ENCODE measurements at regions not wholly inside any gene's neighbourhood (a gene's known extent, or its start where the extent isn't known, plus 50 kb on each side); places are given as distances from the start of the nearest gene placed in this dataset.
"Not testable (repeated sequence)": the region's sequence is repeated elsewhere in the genome, so short reads cannot be mapped to it uniquely, and the experiment has no call there.

DNA sequence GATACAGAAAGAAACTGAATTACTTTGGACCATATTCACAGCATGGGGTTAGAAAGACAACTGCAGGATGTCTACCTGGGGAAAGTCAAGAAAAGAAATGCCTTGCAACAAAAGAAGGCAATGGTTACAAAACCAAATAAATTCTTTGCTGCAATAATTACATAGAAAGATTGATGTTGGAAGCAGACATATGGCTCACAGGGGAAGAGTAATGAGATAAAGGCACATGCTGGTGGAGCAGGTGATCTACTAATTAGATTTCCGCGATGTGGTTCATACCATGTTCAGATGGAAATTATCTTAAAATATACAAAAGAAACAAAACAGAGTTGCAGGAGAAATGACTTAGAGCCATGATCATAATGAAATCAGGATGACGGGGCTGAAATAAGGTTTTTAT is 718.8 kb upstream of the PKDCC start:
- no peak for DNase-seq

DNA sequence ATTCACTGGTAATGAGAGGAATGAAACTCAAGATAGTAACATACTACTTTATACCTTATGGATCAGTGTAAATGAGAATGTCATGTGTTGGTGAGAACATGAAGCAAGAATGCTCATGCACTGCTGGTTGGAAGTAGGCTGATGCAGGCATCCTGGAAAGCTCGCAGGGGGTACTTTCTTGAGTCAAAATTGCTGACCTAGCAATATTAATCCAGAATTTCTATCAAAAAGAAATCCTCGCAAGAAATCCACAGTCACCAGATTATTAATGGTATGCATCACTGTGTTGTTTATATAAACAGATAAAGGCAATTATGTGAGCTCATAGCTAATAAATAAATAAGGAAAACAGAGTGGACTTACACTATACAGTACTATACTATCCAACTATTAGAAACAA is 713.7 kb upstream of the PKDCC start:
- no peak for DNase-seq

DNA sequence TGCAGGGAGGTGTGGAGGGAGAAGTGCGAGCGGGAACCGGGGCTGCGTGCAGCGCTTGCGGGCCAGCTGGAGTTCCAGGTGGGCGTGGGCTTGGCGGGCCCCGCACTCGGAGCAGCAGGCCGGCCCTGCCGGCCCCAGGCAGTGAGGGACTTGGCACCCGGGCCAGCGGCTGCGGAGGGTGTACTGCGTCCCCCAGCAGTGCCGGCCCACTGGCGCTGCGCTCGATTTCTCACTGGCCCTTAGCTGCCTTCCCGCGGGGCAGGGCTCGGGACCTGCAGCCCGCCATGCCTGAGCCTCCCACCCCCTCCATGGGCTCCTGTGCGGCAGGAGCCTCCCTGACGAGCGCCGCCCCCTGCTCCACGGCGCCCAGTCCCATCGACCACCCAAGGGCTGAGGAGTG is 712.2 kb upstream of the PKDCC start:
- DNase-seq = not testable (repeated sequence)

DNA sequence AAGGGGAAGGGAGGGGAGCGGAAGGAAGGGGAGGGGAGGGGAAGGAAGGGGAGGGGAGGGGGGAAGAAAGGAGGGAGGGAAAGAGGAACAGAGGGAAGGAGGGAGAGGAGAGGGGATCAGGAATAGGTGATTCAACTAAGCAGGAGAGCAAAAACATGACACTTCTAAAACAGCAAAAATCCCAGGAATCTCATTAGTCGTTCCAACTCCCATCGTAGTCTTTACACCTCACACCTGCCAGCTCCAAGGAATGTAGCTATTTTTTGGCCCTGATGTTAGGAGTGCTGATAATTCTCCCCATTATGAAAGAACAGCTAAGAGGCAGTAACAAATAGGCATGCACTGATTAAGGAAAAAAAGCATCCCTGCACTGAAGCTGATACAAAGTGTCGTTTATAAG is 709.9 kb upstream of the PKDCC start:
- DNase-seq = no peak

DNA sequence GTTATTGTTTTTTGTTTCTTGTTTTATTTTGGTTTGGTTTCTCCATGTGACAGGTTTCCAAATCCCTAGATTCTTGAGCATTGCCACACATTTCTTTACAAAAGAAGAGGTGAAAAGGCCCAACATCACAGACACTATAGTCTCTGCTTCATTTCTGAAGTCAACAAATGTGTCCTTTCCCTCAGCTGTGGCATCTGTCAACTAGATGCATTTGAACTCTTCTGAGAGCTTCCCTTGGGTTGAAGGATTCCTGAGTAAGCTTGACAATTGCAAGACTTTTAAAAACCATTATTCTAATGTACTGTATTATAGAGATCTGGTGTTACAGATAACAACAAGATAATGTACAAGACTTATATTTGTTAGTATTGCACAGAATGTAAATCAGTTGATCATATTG is 703.3 kb upstream of the PKDCC start:
- DNase-seq = no peak

DNA sequence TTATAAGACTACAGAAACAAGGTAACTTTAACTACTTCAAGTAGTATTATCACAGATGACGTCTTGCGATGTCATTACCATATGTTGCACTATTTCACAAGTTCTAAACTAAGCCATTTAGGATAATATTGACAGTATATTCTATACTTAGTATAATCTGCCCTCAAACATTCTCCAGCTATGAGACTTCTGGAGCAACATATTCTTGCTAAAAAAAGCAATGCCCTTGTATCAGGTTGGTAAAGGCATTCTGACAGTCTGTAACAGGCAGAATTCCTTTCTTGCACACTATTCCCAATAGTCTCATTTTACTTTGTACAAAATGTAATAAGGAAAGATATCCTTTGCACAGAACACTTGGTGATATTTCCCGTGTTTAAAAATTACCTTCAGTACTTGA is 694.8 kb upstream of the PKDCC start:
- no peak for DNase-seq

DNA sequence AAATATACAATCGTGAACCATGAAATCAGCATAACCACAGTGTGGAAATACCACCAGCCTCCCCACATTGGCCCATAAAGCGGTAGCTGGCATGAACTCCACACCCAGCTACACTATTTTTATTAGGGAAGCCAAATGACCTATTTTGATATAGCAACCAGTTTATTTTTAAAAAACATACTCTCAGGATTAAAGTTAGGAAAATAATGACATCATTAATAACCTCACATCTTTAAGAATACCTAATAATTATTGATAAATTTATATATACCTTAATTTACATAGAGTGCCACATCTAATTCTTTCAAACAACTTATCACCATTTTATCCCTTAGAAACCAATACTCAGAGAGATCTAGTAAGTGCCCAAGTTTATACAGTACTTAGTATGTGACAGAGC is 692.0 kb upstream of the PKDCC start:
- DNase-seq = no peak

DNA sequence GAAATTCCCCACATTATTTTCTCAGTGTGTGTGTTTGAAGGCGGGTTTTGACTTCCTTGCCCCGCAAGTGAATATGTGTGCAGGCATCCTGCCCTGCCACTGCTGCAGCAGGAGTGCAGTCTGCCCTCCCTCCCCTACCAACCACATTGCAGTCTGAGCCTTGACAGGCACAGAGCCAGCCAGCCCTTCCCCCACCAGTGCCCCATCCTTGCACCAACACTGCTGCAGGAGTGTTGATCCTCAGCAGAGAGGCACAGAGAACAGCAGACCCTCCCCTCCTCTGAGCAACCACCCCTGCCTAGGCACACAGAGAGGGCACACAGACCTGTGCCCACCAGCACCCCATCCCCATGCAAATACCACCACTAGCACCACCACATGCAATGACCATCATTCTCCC is 683.0 kb upstream of the PKDCC start:
- no peak for DNase-seq

DNA sequence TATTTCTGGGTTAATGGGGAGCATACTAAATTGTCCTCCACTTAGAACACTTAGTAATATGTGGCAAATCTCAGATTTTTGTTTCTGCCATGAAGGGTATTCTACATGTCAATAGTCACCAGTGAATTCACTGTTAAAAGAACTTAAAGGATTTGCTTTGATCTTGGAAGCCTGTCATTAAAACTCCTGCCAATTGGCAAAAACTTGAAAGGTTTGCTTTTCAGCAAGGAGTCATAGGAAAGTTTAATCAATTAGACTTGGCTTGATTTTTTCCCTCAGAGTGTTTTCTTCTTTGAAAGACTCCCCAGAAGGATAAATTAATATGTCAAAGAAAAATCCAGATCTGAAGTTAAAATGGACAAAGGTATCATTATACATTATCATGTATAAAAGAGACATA is 671.9 kb upstream of the PKDCC start:
- DNase-seq = no peak

DNA sequence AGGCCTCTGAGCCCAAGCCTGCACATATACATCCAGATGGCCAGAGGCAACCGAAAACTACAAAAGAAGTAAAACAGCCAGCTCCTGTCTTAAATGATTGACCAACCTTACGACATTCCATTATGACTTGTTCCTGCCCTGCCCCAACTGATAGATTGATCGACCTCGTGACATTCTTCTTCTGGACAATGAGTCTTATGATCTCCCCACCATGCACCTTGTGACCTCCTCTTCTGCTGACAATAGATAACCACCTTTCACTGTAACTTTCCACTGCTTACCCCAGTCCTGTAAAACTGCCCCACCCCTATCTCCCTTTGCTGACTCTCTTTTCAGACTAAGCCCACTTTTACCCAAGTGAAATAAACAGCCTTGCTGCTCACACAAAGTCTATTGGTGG is 670.0 kb upstream of the PKDCC start:
- DNase-seq = no peak

DNA sequence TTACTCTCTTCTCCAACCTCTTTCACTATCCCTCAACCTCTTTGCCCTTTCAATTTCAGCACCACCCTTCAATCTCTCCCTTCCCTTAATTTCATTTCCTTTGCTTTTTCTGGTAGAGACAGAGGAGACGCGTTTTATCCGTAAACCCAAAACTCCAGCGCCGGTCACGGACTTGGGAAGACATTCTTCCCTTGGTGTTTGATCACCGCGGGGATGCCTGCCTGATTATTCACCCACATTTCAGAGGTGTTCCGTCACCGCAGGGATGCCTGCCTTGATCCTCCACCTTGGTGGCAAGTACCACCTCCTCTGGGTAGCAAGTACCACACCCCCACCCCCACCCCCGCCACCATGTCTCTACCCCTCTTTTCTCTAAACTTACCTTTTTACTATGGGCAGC is 669.4 kb upstream of the PKDCC start:
- DNase-seq = no peak

DNA sequence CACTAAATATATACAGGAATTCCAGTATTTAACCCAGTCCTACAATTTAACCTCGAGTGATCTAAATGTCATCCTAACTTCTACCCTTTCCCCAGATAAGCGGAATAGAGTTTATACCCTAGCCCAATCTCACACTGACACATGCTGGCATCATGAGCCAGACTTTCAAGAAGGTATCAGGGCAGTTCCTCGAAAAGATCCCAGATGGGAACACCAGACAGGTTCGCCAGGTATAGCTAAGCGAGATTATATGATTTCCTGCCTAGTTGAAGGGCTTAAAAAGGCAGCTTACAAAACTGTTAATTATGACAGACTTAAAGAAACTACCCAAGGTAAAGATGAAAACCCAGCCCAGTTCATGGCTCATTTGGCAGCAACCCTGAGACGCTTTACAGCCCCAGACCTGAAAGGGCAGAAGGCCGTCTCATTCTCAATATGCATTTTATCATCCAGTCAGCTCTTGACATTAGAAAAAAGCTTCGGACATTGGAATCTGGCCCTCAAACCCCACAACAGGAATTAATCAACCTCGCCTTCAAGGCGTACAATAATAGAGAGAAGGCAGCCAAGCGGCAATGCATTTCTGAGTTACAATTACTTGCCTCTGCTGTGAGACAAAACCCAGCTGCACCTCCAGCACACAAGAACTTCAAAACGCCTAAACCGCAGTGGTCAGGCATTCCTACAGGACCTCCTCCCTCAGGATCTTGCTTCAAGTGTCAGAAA is 668.2 kb upstream of the PKDCC start:
- DNase-seq = no peak

DNA sequence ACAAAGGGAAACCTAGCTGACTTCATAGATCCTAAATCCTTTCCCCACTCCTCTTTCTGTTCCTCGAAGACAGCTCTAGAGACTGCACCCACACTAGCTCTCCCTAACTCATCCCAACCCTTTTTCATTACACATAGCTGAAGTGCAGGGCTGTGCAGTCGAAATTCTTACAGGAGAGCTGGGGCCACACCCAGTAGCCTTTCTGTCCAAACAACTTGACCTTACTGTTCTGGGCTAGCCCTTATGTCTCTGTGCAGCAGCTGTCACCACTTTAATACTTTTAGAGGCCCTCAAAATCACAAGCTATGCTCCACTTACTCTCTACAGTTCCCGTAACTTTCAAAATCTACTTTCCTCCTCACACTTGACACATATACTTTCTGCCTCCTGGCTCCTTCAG is 666.1 kb upstream of the PKDCC start:
- no peak for DNase-seq

DNA sequence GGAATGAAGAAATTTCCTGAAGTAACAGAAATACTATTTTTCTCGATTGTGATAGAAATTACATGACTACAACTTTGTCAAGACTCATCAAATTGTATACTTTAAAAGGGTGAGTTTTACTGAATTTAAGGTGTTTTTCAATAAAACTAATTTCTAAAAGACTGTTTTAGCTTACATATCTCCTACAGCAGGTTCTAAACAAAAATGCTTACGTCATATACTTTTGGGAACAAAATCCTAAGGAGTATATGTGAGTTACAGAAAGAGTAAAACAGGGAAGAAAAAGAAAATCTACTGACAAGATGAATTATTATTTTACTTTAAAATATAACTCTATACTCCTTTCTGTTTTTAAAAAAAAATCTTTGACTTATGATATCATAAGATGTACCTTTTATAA is 660.3 kb upstream of the PKDCC start:
- DNase-seq = no peak

DNA sequence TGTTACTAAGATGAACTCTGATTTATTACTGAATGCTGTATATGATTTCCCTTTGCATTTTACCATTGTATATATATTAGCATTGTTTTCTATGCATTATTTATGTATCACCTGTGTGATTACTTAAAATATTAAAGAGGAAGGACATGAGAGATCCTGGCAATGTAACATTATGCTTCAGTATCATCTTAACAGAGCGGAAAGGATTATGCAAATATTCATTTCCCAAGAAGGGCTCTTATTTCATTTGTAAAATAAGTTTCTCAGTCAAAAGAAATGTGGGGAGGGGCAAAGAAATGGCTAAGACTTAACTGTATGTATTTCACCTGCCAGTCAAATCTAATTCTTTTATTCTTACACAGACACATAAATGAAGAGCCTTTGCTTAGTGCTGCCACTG is 654.2 kb upstream of the PKDCC start:
- no peak for DNase-seq

DNA sequence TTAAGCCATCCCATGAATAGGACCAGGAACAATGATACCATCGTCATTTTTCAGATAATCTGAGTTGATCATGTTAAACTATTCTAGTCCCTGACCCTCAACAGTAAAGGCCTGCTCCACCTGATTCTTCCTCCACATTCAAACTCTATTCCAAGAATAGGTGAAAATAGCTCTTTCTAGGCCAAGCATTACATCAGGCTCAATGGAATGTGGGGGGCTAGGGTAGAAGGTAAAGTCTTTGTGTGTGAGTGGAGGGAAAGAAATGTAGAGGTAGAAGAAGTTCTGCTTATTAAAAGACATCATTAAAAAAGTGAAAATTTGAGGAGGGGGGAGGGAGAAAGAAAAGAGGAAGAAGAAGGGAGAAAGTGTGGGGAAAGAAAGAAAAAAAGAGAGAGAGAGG is 653.3 kb upstream of the PKDCC start:
- no peak for DNase-seq

DNA sequence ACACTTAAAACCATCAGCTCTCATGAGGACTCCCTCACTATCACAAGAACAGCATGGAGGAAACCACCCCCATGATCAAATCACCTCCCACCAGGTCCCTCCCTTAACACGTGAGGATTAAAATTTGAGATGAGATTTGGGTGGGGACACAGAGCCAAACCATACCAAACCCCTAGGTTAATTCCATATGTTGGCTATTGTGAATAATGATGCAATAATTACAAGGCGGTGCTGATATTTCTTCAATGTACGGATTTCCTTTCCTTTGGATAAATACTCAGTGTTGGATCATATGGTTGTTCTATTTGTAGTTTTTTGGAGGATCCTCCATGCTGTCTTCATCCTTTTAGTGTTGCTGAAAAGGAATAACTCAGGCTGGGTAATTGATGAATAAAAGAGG is 652.1 kb upstream of the PKDCC start:
- no peak for DNase-seq

DNA sequence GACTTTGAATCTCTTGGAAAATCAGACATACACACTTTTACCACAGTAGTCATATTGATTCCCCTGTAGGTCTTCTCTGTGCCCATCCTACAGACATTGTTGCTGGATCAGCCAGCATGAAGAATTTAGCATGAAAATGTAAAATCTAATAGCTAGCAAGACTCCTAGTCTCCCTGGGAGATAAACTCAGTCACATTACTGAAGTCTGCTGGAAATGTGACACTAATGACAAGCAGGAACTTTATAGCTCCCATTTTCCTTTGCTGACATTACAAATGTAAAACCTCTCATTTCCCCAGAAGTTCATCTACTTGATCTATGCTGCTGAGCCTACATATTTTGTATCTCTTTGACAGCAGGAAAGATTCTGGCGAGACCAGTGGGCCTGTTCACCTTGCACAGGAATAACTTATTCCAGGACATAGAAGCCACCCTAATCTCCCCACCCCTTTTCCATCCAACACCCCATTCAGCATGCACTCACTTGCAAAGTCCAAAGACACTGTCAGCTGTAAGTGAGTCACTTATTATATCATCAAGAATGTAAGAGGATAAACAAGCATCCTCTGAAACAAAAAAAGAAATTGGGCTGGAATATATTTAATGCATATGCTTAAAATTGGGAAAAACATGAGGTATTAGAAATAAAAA is 648.3 kb upstream of the PKDCC start:
- DNase-seq = no peak

DNA sequence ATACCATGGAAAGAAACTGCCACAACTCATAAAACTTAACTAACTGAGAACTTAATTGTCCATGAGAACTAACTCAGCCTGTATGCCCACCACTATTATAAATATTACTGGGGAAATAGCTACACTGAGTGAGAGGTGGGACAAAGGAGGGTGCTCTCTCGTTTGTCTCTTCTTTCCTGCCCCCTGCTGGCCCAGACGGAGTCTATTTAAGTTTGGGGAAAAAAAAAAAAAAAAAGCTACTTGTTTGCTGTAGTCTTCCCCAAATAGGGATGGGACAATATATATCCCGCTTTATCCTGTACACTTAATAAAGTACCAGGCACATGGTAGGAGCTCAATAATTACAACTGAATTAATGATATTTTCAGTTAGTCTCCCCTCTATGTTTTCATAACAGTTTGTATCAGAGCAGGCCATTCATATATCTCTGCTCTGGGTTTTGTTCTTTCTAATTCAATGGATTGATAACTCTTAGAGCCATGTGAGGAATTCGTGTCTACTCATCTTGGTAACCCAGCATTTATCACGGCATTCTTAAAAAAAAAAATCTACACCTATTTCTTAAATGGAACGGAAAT is 647.6 kb upstream of the PKDCC start:
- DNase-seq = peak; percentile 6

DNA sequence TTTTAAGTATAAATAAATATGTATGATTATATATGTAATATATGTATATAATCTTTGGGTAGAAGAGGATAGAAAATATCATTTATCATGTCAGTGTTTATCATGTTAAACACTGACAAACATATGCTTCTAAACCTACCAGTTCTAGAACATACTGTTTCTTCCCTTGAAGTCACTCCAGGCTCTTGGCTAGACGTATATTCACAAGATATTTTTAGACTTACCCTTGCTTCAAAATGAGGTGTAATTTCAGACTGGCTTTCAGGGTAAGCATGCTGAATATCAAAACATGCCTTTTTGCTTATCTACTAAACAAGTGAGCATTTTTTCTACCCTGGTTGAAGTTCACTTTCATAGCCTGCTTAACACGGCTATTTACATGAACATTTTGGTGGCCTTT is 642.4 kb upstream of the PKDCC start:
- no peak for DNase-seq

DNA sequence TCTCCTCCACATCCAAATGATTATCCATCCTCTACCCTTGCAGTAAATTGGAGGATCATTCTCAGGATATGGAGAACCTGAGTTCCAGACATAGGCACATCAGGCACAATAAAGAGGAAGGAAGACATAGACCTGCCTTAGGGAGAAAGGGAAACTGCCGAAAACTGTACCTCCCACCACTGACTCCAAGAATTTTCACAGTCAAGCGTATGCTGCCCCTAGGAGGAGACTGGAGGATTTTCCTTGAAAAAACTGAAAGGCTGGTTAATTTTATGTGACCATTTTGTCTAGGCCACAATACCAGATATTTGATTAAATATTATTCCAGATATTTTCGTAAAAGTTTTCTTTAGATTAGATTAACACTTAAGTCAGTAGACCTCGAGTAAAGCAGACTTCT is 638.5 kb upstream of the PKDCC start:
- DNase-seq = no peak

DNA sequence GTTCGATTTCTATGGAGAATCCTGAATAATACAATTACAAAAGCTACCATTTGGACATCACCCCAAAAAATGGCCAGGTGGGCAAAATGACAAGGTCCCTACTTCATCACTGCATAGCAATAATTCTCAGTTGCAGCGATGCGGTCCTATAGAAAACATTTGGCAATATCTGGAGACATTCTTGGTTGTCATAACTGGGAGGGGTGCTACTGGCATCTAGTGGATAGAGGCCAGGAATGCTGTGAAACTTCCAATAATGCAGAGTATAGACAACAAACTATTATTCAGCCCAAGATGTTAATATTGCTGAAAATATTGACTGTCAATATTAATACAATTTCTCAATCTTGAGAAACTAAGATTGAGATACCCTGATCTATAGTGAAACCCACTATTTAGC is 637.8 kb upstream of the PKDCC start:
- no peak for DNase-seq

DNA sequence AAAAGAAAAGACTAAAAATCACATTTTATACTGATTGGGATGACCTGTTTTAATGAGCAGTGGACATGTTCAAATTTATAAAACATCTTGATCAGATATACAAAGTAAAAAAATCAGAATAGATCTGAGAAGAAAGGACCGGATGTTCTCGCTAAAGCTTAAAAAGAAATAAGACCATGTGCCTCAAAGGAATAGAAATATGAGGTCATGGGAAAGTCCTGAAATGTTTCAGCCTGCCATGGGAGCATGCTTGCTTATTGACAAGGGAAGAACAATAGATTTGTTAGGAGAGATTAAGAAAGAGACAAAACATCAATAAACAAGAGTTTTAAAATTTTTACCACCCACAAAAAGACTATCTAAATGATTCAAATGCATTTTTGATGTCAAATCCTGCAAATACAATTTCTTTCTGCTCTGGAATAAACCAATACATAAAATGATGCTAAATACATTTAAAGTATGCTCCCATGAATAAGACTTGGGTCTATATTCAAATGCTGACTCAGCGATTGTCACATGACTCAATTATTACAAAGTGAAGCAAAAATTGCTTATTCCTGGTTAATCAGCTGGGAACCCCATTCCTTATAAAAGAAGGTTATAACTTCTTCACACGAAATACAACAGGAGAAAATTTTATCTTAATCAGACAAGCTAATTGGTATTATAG is 633.9 kb upstream of the PKDCC start:
- DNase-seq = no peak
